Gastroesophageal sphincter (tissue), 4 donors: ENCODE measurements at regions not wholly inside any gene's neighbourhood (a gene's known extent, or its start where the extent isn't known, plus 50 kb on each side); places are given as distances from the start of the nearest gene placed in this dataset.

Experiments used
- ATAC-seq: fragments of 150-250 bp; one replicate; pipeline ENCODE4 v1.9.1; 2016; ENCODE audit warnings: mild to moderate bottlenecking, moderate library complexity
- H3K27ac ChIP-seq, 4 donors: fragments of 200-600 bp; sonication (generic) in 3 of 4; 1 replicate in 3 of 4; 2 replicates in 1 of 4; pipeline ENCODE4 v1.5.1; 2016 to 2019
- H3K27me3 ChIP-seq: fragments of 200-600 bp; sonication (generic); one replicate; pipeline ENCODE4 v1.5.1; 2019
- H3K36me3 ChIP-seq, 2 donors: fragments of 200-600 bp; sonication (generic); one replicate each; pipeline ENCODE4 v1.5.1; 2019; ENCODE audit warnings: control low read depth in 1 of 2
- H3K4me1 ChIP-seq, 3 donors: fragments of 200-600 bp; sonication (generic); 1 replicate in 2 of 3; 2 replicates in 1 of 3; pipeline ENCODE4 v1.5.1; 2016 to 2019; ENCODE audit warnings: control low read depth in 2 of 3
- H3K4me3 ChIP-seq, 2 donors: fragments of 200-600 bp; sonication (generic); one replicate each; pipeline ENCODE4 v1.5.1; 2019; ENCODE audit warnings: mild to moderate bottlenecking in 1 of 2, moderate library complexity in 1 of 2
- H3K9me3 ChIP-seq, 3 donors: fragments of 200-600 bp; sonication (generic); one replicate each; pipeline ENCODE4 v1.5.1; 2017 to 2019; ENCODE audit warnings: control low read depth in 2 of 3
- EP300 ChIP-seq: sonication (generic); formaldehyde crosslinking; IDR thresholded peaks from one replicate; pipeline ENCODE4 v1.6.1; 2017; ENCODE audit warnings: antibody characterized with exemption, mild to moderate bottlenecking
- POLR2A ChIP-seq, 2 donors: fragments of 450-650 bp; IDR thresholded peaks; one replicate each; pipeline ENCODE4 v1.6.1; 2017; ENCODE audit warnings: antibody characterized with exemption in 2 of 2, mild to moderate bottlenecking in 2 of 2, moderate library complexity in 1 of 2
- POLR2AphosphoS5 ChIP-seq: sonication (generic); formaldehyde crosslinking; IDR thresholded peaks from one replicate; pipeline ENCODE4 v1.6.1; 2017; ENCODE audit warnings: antibody characterized with exemption
- WGBS, 2 donors: methylation state at CpG; one replicate each; pipeline ENCODE4 v1.1.5; 2018; ENCODE audit warnings: low coverage in 1 of 2; 5-methylcytosine and 5-hydroxymethylcytosine counted together
- TF ChIP-seq, protein P1 (sequence below), 4 experiments: fragments of 200-600 bp in 2 of 4; fragments of 450-650 bp in 2 of 4; sonication (generic) in 1 of 4; IDR thresholded peaks; one replicate each; pipeline ENCODE4 v1.5.1; 2017 to 2019; ENCODE audit warnings: antibody characterized with exemption in 4 of 4, mild to moderate bottlenecking in 2 of 4, moderate library complexity in 2 of 4

DNA sequence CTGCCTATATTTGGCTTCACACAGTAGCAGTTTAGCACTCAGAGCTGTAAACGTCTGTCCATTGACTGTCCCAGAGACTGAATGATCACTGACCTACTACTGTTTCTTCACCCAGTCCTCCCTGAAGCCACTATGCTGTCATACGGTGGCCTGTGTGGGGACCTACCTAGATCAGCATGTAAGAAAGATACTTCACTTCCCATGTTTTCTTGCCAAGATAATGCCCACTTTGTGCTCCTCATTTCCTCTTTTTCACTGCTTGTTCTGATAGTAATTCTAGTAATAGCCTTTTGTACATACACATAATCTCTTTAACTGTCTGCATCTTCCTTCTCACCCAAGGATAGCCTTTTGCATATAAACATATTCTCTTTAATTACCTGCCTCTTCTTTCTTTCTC is 109.9 kb upstream of the TIAM2 start:
- H3K36me3 ChIP-seq = peaks cover 0 to 6% of the 10 kb centered on the region in 2 donors
- WGBS, 2 donors = 85 to 88% methylated on average over 2 of the region's 2 CpGs
- ATAC-seq = no peak
- TF ChIP-seq EP300 (no peak), POLR2AphosphoS5 (no peak), POLR2A (IDR thresholded peaks at IDR 0.05) (no peak)
- TF ChIP-seq, protein P1, sequence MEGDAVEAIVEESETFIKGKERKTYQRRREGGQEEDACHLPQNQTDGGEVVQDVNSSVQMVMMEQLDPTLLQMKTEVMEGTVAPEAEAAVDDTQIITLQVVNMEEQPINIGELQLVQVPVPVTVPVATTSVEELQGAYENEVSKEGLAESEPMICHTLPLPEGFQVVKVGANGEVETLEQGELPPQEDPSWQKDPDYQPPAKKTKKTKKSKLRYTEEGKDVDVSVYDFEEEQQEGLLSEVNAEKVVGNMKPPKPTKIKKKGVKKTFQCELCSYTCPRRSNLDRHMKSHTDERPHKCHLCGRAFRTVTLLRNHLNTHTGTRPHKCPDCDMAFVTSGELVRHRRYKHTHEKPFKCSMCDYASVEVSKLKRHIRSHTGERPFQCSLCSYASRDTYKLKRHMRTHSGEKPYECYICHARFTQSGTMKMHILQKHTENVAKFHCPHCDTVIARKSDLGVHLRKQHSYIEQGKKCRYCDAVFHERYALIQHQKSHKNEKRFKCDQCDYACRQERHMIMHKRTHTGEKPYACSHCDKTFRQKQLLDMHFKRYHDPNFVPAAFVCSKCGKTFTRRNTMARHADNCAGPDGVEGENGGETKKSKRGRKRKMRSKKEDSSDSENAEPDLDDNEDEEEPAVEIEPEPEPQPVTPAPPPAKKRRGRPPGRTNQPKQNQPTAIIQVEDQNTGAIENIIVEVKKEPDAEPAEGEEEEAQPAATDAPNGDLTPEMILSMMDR (IDR thresholded peaks at IDR 0.05) = no peak
- no peak overlapping the region for H3K27ac ChIP-seq
- no peaks in the 10 kb centered on the region for H3K9me3 ChIP-seq
- peaks cover 0 to 21% (median 14%) of the 10 kb centered on the region in 3 donors for H3K4me1 ChIP-seq
- no peak overlapping the region for H3K4me3 ChIP-seq
- H3K27me3 ChIP-seq = no peaks in the 10 kb centered on the region

DNA sequence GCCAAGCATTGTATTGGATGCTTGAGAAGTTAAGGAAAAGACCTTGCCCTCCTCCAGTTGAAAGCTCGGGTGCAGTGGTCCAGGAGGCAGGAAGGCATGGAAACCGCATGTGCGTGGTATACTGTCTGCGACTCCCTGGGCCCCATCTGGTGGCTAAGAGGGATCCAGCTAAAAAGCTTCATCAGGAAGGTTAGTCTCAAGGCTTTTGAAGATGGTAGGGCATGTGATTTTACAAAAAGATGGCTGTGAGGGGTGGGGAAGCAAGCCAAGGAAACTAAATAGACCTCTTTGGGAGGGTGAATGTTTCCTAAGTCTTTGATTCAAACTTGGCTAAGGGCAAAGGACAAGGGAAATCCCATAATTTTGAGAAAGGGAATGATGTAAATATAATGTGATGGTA is 109.1 kb upstream of the TIAM2 start:
- no peak for ATAC-seq
- Histone ChIP-seq H3K36me3 (peaks cover 0 to 6% of the 10 kb centered on the region in 2 donors), H3K27me3 (no peaks in the 10 kb centered on the region), H3K4me3 (no peak overlapping the region), H3K9me3 (no peaks in the 10 kb centered on the region), H3K27ac (no peak overlapping the region), H3K4me1 (peaks cover 0 to 21% (median 14%) of the 10 kb centered on the region in 3 donors)
- WGBS, 2 donors = 88 to 90% methylated on average over 4 of the region's 4 CpGs
- TF ChIP-seq POLR2A (IDR thresholded peaks at IDR 0.05) = no peak

DNA sequence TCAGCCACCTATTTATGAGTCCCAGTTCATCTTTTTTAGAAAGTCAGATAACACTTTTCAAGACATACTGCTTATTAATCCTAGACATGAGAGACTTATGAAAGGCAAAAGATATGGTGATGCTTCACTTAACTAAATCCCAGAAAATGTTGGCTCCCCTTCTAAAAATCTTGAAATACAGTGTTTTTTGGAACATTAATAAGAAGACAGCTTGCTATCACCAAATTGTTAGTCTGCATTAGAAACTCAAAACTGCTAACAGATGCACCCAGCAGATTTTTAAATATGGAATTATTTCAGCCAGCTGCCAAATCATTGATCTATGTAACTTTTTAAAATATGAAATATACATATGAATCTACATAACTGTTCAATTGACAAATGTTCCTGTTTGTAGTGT is 108.6 kb upstream of the TIAM2 start:
- H3K9me3 ChIP-seq = no peaks in the 10 kb centered on the region
- H3K4me1 ChIP-seq = peaks cover 0 to 21% (median 14%) of the 10 kb centered on the region in 3 donors
- no peak for ATAC-seq
- peaks cover 0 to 6% of the 10 kb centered on the region in 2 donors for H3K36me3 ChIP-seq
- H3K27ac ChIP-seq = no peak overlapping the region
- TF ChIP-seq, protein P1 (IDR thresholded peaks at IDR 0.05) = no peak
- no peak for TF ChIP-seq EP300
- no peak for TF ChIP-seq POLR2AphosphoS5
- TF ChIP-seq POLR2A (IDR thresholded peaks at IDR 0.05) = no peak
- no peaks in the 10 kb centered on the region for H3K27me3 ChIP-seq
- H3K4me3 ChIP-seq = no peak overlapping the region

GRCh38 chr6:154887051-154887450 is 108.1 kb upstream of the TIAM2 start:
- H3K4me3 ChIP-seq = no peak overlapping the region
- H3K4me1 ChIP-seq = peaks cover 0 to 23% (median 14%) of the 10 kb centered on the region in 3 donors
- no peaks in the 10 kb centered on the region for H3K9me3 ChIP-seq
- no peaks in the 10 kb centered on the region for H3K27me3 ChIP-seq
- H3K27ac ChIP-seq = no peak overlapping the region
- TF ChIP-seq EP300 (no peak), POLR2A (IDR thresholded peaks at IDR 0.05) (no peak), POLR2AphosphoS5 (no peak)
- 92 to 93% methylated on average over 4 to 5 of the region's 5 CpGs for WGBS, 2 donors
- no peak for ATAC-seq
- peaks cover 0 to 6% of the 10 kb centered on the region in 2 donors for H3K36me3 ChIP-seq

- Histone ChIP-seq H3K36me3 (peaks cover 0 to under 1% of the 10 kb centered on the region in 2 donors), H3K27me3 (no peaks in the 10 kb centered on the region), H3K4me3 (no peak overlapping the region), H3K4me1 (peaks cover 0 to 37% (median 14%) of the 10 kb centered on the region in 3 donors), H3K27ac (peak overlapping the region in 3 of 4 donors; percentile 19 to 49 (median 38)), H3K9me3 (no peaks in the 10 kb centered on the region)
- no peak for TF ChIP-seq EP300
- TF ChIP-seq, protein P1 (IDR thresholded peaks at IDR 0.05) = no peak
- no peak for ATAC-seq
- 14 to 61% methylated on average over 3 to 6 of the region's 6 CpGs for WGBS, 2 donors
These were observed 106.5 kb upstream of the TIAM2 start for GRCh38 chr6:154888421-154889295.

DNA sequence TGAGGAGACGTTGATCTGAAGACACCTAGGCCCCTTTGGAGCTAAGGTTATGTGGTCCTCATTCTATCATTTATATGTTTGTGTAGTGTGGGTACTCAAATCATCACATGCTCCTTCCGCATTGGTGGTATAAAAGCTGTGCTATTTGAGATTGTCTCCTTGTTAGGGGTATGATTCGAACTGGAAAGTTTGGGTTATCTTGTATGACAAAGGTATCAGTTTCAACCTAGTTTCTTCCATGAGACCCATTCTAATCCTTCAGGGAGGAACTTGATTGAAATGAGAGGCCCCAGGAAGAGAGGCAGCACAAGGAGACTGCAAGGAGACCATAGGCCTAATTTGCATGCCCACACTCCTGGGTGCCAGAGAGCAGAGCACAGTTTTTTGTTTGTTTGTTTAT is 104.2 kb upstream of the TIAM2 start:
- WGBS, 2 donors = 100% methylated on average over 1 of the region's 3 CpGs; no CpG with 5 or more reads in 1 of the 2 donors
- Histone ChIP-seq H3K4me3 (no peak overlapping the region), H3K4me1 (peaks cover 0 to 58% (median 14%) of the 10 kb centered on the region in 3 donors), H3K9me3 (no peaks in the 10 kb centered on the region), H3K27ac (no peak overlapping the region), H3K27me3 (no peaks in the 10 kb centered on the region), H3K36me3 (no peaks in the 10 kb centered on the region)
- no peak for ATAC-seq
- TF ChIP-seq POLR2AphosphoS5 (no peak), POLR2A (IDR thresholded peaks at IDR 0.05) (no peak), EP300 (no peak)
- TF ChIP-seq, protein P1 (IDR thresholded peaks at IDR 0.05) = no peak
